ENCODE measurements at regions not wholly inside any gene's neighbourhood (a gene's known extent, or its start where the extent isn't known, plus 50 kb on each side); places are given as distances from the start of the nearest gene placed in this dataset.
"Not testable (repeated sequence)": the region's sequence is repeated elsewhere in the genome, so short reads cannot be mapped to it uniquely, and the experiment has no call there.

- DNase-seq (ENCODE audit: low spot score) = no peak
These were observed 296.1 kb downstream of the TRIML1 start for GRCh38 chr4:188435381-188435780.

GRCh38 chr4:188437535-188437934 is 298.3 kb downstream of the TRIML1 start:
- no peak for DNase-seq (ENCODE audit: low spot score)

GRCh38 chr4:188438391-188438824 is 299.2 kb downstream of the TRIML1 start:
- not testable (repeated sequence) for DNase-seq (ENCODE audit: low spot score)

GRCh38 chr4:188439641-188440311 is 300.5 kb downstream of the TRIML1 start:
- DNase-seq (ENCODE audit: low spot score) = no peak

- no peak for DNase-seq (ENCODE audit: low spot score)
These were observed 305.3 kb downstream of the TRIML1 start for GRCh38 chr4:188444500-188444899.

GRCh38 chr4:188448996-188449395 is 309.8 kb downstream of the TRIML1 start:
- not testable (repeated sequence) for DNase-seq (ENCODE audit: low spot score)

- no peak for DNase-seq (ENCODE audit: low spot score)
These were observed 311.3 kb downstream of the TRIML1 start for GRCh38 chr4:188450571-188450970.

GRCh38 chr4:188452097-188452496 is 312.9 kb downstream of the TRIML1 start:
- no peak for DNase-seq (ENCODE audit: low spot score)

- DNase-seq (ENCODE audit: low spot score) = no peak
These were observed 315.3 kb downstream of the TRIML1 start for GRCh38 chr4:188454575-188454974.

GRCh38 chr4:188455062-188455752 is 316.0 kb downstream of the TRIML1 start:
- no peak for DNase-seq (ENCODE audit: low spot score)

GRCh38 chr4:188459381-188459780 is 320.1 kb downstream of the TRIML1 start:
- DNase-seq (ENCODE audit: low spot score) = no peak

GRCh38 chr4:188463909-188464308 is 324.7 kb downstream of the TRIML1 start:
- no peak for DNase-seq (ENCODE audit: low spot score)

- DNase-seq (ENCODE audit: low spot score) = no peak
These were observed 326.8 kb downstream of the TRIML1 start for GRCh38 chr4:188466001-188466400.

- DNase-seq (ENCODE audit: low spot score) = no peak
These were observed 345.0 kb downstream of the TRIML1 start for GRCh38 chr4:188484256-188484655.

GRCh38 chr4:188485906-188486305 is 346.7 kb downstream of the TRIML1 start:
- DNase-seq (ENCODE audit: low spot score) = no peak

- no peak for DNase-seq (ENCODE audit: low spot score)
These were observed 353.6 kb downstream of the TRIML1 start for GRCh38 chr4:188492886-188493285.

- no peak for DNase-seq (ENCODE audit: low spot score)
These were observed 355.9 kb downstream of the TRIML1 start for GRCh38 chr4:188495169-188495568.

GRCh38 chr4:188511431-188511830 is 372.2 kb downstream of the TRIML1 start:
- no peak for DNase-seq (ENCODE audit: low spot score)

- DNase-seq (ENCODE audit: low spot score) = no peak
These were observed 393.5 kb downstream of the TRIML1 start for GRCh38 chr4:188532751-188533150.

- no peak for DNase-seq (ENCODE audit: low spot score)
These were observed 395.1 kb downstream of the TRIML1 start for GRCh38 chr4:188534297-188534696.

- DNase-seq (ENCODE audit: low spot score) = no peak
These were observed 395.7 kb downstream of the TRIML1 start for GRCh38 chr4:188534917-188535316.

- DNase-seq (ENCODE audit: low spot score) = no peak
These were observed 397.6 kb downstream of the TRIML1 start for GRCh38 chr4:188536826-188537225.

GRCh38 chr4:188550296-188550695 is 411.1 kb downstream of the TRIML1 start:
- no peak for DNase-seq (ENCODE audit: low spot score)

GRCh38 chr4:188551156-188551555 is 411.9 kb downstream of the TRIML1 start:
- DNase-seq (ENCODE audit: low spot score) = no peak

Data from AG08396 (cell line).